ENCODE measurements at regions not wholly inside any gene's neighbourhood (a gene's known extent, or its start where the extent isn't known, plus 50 kb on each side); places are given as distances from the start of the nearest gene placed in this dataset.

DNA sequence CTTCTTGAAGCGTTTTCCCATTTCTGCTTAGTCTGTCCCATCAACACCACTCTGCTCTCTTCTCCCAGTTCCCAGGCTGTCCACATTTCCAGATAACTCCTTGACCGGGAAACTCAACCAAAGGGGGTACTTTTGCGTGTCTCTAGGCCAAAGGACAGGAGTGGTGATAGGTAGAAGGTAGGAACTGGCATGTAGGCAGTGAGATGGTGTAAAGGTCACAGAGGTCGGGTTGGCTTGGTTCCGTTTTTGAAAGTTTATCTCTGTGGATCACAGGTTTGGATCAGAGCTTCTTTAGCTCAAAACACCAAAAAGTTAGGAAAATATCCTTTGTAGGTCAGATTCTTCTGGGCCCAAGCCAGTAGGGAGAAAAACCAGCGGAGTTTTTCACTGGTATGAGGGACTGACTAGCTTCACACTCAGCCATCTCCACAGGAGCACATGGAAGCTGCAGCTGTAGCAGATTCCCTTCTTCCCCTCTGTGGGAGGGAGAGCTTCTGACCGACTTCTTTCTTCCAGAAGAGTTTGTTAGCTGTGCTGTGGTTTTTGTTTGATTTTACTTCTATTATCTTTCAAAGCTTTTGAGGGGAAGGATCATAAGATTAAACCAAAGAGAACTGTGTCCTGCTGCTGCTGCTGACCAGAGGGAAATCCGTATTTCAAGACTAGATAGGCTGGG lies 98.4 kb upstream of the DMRT1 start:
- intact Hi-C loops (cut with DNase I; ENCODE audit: low total_unique reads), result no loop called here
- TF ChIP-seq POLR2A (IDR thresholded peaks at IDR 0.05), result no peak
- TF ChIP-seq, protein P1, sequence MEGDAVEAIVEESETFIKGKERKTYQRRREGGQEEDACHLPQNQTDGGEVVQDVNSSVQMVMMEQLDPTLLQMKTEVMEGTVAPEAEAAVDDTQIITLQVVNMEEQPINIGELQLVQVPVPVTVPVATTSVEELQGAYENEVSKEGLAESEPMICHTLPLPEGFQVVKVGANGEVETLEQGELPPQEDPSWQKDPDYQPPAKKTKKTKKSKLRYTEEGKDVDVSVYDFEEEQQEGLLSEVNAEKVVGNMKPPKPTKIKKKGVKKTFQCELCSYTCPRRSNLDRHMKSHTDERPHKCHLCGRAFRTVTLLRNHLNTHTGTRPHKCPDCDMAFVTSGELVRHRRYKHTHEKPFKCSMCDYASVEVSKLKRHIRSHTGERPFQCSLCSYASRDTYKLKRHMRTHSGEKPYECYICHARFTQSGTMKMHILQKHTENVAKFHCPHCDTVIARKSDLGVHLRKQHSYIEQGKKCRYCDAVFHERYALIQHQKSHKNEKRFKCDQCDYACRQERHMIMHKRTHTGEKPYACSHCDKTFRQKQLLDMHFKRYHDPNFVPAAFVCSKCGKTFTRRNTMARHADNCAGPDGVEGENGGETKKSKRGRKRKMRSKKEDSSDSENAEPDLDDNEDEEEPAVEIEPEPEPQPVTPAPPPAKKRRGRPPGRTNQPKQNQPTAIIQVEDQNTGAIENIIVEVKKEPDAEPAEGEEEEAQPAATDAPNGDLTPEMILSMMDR (IDR thresholded peaks at IDR 0.05), result no peak
- 86 to 89% methylated on average over 8 of the region's 8 CpGs for WGBS, 2 donors
- no peak for DNase-seq (ENCODE audit: low spot score in 2 of 2)
- H3K4me3 ChIP-seq (ENCODE audit: low read depth, poor library complexity, severe bottlenecking), result no peak overlapping the region

DNA sequence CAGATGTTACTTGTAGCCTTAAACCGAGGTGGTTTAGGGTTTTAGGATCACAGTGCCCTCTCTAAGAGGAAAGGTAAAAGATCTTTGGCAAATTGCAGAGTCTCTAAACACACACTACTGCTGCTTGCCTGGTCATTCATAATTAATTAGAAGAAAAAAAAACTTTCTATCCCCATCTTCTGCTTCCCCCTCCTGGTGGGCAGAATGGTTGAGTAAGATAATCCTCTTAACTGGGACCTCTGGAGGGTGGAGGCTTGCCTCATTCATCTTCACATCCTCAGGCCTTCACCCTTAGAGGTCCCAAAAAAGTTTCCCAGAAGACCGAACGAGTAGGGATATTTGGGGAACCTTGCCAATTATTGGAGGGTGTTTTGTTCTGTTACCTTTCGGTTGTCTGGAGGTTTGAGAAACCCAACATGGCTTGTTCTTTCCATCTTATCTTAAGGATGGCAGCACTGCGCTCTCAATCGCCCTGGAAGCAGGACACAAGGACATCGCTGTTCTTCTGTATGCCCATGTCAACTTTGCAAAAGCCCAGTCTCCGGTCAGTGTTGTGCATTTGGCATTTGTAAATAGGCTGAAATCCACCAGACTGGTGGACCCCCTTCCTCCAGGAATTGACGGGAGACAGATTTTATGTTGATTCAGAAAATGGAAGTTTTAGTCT lies 97.3 kb upstream of the DMRT1 start:
- no peak for TF ChIP-seq POLR2A (IDR thresholded peaks at IDR 0.05)
- TF ChIP-seq, protein P1 (IDR thresholded peaks at IDR 0.05), result no peak
- no peak overlapping the region for H3K4me3 ChIP-seq (ENCODE audit: low read depth, poor library complexity, severe bottlenecking)
- no peak for DNase-seq (ENCODE audit: low spot score in 2 of 2)
- intact Hi-C loops (cut with DNase I; ENCODE audit: low total_unique reads), result no loop called here
- 91 to 92% methylated on average over 9 of the region's 9 CpGs for WGBS, 2 donors

DNA sequence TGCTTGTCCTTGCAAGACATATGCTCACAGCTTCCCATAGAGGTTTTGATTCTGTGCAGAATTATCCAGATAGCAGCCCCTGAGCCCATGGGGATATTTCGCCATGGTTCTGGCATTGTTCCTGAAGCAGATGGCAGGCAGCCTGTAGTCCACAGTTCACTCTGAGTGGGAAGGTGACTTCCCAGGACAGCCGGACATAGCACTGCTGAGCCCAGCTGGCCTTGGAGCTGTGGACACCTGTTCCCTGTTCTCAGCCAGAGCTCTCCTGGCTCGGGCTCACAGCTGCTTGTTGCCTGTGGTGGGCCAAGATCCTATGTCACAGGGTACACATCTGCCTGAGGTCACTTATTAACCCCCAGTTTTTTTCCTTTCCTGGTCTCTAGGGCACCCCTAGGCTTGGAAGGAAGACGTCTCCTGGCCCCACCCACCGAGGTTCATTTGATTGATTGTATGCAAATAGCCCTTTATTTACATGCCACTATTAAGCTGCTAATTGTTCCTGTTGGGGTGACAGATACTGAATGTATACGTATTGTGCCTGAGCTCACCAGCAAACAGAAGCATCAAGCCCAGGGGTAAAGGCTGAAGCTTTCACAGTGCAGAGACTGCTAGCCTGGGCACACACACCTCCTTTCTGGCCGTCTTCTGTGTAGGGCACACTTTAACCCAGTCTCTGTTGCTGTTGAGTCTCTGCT lies 96.6 kb upstream of the DMRT1 start:
- intact Hi-C loops (cut with DNase I; ENCODE audit: low total_unique reads), result no loop called here
- WGBS, 2 donors, result 68 to 71% methylated on average over 7 of the region's 7 CpGs
- no peak overlapping the region for H3K4me3 ChIP-seq (ENCODE audit: low read depth, poor library complexity, severe bottlenecking)
- no peak for TF ChIP-seq POLR2A (IDR thresholded peaks at IDR 0.05)
- TF ChIP-seq, protein P1 (IDR thresholded peaks at IDR 0.05), result no peak
- peak in 1 of 2 donors; percentile 83 for DNase-seq (ENCODE audit: low spot score in 2 of 2)

DNA sequence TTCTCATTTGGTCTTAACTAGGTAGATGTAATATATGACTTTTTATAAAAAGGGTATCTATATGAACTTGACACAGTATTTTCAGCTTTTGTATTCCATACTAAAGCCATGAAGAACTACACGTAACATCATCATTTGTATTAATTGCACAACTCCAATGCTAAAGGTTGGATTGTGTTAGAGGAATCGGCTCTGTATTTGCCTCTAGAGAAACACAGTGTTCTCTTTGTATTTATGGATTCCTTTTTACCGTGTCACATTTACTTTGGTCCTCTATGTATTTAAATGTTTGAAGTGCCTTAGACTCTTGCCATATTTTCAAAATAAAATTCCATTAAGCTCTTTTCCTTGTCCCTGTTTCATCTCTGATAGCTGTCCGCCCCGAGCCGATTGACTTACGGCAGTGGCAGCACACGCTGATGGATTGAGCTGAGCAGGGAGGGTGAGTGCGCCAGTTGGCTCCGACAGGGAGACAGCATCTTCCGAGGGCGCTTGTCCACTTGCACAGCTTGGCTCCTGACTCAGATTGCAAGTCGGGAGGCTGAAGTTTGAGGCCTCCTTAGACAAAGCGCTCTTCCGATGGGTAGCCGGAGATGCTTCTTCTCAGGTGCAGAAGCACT lies 95.6 kb upstream of the DMRT1 start:
- no peak for TF ChIP-seq POLR2A (IDR thresholded peaks at IDR 0.05)
- TF ChIP-seq, protein P1 (IDR thresholded peaks at IDR 0.05), result no peak
- intact Hi-C loops (cut with DNase I; ENCODE audit: low total_unique reads), result no loop called here

DNA sequence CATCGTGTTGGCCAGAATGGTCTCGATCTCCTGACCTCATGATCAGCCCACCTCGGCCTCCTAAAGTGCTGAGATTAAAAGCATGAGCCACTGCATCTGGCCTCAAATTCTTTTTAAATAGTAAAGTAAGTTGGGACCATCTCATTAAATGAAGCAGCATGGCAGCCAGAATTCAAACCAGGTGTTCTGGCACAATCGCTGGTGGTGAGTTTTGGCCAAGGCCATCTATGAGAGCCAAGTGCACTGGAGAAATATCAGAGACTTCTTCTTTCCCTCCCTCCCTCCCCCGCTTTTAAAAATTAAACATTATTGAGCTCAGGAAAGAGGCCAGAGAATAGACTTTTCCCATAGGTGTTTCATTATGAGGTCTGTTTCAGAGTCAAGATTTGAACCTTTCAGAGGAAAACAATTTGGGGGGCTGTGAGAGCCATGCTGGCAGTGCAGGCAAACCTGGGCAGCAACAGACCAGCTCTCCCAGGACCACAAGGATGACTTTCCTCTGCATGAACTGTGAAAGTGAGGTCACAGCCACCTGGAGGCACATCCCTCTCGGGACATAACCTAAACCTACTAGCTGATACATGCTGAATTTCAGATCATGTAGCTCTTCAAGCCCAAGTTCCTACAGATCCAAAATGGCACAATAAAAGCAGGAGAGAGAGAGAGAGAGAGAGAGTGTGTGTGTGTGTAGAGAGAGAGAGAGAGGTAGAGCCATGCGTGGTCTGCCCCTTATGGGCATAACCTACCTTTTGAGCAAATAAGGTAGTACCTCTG lies 94.6 kb upstream of the DMRT1 start:
- intact Hi-C loops (cut with DNase I; ENCODE audit: low total_unique reads), result no loop called here
- TF ChIP-seq, protein P1 (IDR thresholded peaks at IDR 0.05), result no peak
- TF ChIP-seq POLR2A (IDR thresholded peaks at IDR 0.05), result no peak
- DNase-seq (ENCODE audit: low spot score in 2 of 2), result no peak
- H3K4me3 ChIP-seq (ENCODE audit: low read depth, poor library complexity, severe bottlenecking), result no peak overlapping the region
- 81 to 88% methylated on average over 7 of the region's 7 CpGs for WGBS, 2 donors

More for the DNA sequence above, 95.6 kb upstream of the DMRT1 start:
- DNase-seq (ENCODE audit: low spot score in 2 of 2), result peak in 1 of 2 donors; percentile 70
- WGBS, 2 donors, result 87 to 90% methylated on average over 16 of the region's 16 CpGs
- H3K4me3 ChIP-seq (ENCODE audit: low read depth, poor library complexity, severe bottlenecking), result no peak overlapping the region

Measured in lower leg skin (tissue), 4 donors.